ENCODE measurements at regions not wholly inside any gene's neighbourhood (a gene's known extent, or its start where the extent isn't known, plus 50 kb on each side); places are given as distances from the start of the nearest gene placed in this dataset.

DNA sequence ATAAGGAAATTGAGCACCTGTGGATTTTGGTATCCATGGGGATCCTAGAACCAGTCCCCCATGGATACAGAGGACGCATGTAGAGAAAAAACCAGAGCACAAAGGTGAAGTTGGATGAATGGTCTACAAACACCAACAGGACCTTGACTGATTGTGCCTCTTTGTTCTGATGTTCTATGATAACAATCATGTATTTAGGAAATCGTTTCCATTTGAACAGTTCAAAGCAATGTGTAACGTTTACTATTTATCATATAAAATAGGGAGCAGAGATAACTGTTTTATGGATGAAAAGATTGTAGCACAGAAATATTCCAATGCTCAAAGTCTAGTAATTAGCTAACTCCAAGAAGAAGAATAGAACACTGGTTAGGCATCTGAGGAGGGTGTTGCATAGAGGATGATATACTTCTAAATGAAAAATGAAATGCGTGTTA, 116.3 kb upstream of the FN1 start:
- TF ChIP-seq, protein P1, sequence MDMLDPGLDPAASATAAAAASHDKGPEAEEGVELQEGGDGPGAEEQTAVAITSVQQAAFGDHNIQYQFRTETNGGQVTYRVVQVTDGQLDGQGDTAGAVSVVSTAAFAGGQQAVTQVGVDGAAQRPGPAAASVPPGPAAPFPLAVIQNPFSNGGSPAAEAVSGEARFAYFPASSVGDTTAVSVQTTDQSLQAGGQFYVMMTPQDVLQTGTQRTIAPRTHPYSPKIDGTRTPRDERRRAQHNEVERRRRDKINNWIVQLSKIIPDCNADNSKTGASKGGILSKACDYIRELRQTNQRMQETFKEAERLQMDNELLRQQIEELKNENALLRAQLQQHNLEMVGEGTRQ (IDR thresholded peaks at IDR 0.05; ENCODE audit: borderline replicate concordance, low read depth, low read length) = no peak
- TF ChIP-seq, protein P2, sequence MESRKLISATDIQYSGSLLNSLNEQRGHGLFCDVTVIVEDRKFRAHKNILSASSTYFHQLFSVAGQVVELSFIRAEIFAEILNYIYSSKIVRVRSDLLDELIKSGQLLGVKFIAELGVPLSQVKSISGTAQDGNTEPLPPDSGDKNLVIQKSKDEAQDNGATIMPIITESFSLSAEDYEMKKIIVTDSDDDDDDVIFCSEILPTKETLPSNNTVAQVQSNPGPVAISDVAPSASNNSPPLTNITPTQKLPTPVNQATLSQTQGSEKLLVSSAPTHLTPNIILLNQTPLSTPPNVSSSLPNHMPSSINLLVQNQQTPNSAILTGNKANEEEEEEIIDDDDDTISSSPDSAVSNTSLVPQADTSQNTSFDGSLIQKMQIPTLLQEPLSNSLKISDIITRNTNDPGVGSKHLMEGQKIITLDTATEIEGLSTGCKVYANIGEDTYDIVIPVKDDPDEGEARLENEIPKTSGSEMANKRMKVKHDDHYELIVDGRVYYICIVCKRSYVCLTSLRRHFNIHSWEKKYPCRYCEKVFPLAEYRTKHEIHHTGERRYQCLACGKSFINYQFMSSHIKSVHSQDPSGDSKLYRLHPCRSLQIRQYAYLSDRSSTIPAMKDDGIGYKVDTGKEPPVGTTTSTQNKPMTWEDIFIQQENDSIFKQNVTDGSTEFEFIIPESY (IDR thresholded peaks at IDR 0.05) = no peak
- TF ChIP-seq SUZ12 (IDR thresholded peaks at IDR 0.05; ENCODE audit: unreplicated experiment) (no peak), CHD1 (IDR thresholded peaks at IDR 0.05; ENCODE audit: low read depth, low read length) (no peak), SMAD1 (IDR thresholded peaks at IDR 0.05; ENCODE audit: low read depth, partially characterized antibody) (no peak), POLR2A (IDR thresholded peaks at IDR 0.05; ENCODE audit: low read depth, low read length) (no peak), PAX5 (IDR thresholded peaks at IDR 0.05; ENCODE audit: borderline replicate concordance, low read depth, low read length) (no peak), ZZZ3 (IDR thresholded peaks at IDR 0.05; ENCODE audit: control insufficient read depth, insufficient read length, low read depth) (no peak)
- TF ChIP-seq, protein P3, sequence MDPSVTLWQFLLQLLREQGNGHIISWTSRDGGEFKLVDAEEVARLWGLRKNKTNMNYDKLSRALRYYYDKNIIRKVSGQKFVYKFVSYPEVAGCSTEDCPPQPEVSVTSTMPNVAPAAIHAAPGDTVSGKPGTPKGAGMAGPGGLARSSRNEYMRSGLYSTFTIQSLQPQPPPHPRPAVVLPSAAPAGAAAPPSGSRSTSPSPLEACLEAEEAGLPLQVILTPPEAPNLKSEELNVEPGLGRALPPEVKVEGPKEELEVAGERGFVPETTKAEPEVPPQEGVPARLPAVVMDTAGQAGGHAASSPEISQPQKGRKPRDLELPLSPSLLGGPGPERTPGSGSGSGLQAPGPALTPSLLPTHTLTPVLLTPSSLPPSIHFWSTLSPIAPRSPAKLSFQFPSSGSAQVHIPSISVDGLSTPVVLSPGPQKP (IDR thresholded peaks at IDR 0.05; ENCODE audit: low read depth, low read length) = no peak
- TF ChIP-seq, protein P4, sequence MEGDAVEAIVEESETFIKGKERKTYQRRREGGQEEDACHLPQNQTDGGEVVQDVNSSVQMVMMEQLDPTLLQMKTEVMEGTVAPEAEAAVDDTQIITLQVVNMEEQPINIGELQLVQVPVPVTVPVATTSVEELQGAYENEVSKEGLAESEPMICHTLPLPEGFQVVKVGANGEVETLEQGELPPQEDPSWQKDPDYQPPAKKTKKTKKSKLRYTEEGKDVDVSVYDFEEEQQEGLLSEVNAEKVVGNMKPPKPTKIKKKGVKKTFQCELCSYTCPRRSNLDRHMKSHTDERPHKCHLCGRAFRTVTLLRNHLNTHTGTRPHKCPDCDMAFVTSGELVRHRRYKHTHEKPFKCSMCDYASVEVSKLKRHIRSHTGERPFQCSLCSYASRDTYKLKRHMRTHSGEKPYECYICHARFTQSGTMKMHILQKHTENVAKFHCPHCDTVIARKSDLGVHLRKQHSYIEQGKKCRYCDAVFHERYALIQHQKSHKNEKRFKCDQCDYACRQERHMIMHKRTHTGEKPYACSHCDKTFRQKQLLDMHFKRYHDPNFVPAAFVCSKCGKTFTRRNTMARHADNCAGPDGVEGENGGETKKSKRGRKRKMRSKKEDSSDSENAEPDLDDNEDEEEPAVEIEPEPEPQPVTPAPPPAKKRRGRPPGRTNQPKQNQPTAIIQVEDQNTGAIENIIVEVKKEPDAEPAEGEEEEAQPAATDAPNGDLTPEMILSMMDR (IDR thresholded peaks at IDR 0.05 in 2 of 3, conservative IDR thresholded peaks at IDR 0.05 in 1 of 3; ENCODE audit: control insufficient read depth in 2 of 3, extremely low read depth in 1 of 3, insufficient read depth in 1 of 3, low read depth in 3 of 3, low read length in 3 of 3) = no peak
- TF ChIP-seq, protein P5, sequence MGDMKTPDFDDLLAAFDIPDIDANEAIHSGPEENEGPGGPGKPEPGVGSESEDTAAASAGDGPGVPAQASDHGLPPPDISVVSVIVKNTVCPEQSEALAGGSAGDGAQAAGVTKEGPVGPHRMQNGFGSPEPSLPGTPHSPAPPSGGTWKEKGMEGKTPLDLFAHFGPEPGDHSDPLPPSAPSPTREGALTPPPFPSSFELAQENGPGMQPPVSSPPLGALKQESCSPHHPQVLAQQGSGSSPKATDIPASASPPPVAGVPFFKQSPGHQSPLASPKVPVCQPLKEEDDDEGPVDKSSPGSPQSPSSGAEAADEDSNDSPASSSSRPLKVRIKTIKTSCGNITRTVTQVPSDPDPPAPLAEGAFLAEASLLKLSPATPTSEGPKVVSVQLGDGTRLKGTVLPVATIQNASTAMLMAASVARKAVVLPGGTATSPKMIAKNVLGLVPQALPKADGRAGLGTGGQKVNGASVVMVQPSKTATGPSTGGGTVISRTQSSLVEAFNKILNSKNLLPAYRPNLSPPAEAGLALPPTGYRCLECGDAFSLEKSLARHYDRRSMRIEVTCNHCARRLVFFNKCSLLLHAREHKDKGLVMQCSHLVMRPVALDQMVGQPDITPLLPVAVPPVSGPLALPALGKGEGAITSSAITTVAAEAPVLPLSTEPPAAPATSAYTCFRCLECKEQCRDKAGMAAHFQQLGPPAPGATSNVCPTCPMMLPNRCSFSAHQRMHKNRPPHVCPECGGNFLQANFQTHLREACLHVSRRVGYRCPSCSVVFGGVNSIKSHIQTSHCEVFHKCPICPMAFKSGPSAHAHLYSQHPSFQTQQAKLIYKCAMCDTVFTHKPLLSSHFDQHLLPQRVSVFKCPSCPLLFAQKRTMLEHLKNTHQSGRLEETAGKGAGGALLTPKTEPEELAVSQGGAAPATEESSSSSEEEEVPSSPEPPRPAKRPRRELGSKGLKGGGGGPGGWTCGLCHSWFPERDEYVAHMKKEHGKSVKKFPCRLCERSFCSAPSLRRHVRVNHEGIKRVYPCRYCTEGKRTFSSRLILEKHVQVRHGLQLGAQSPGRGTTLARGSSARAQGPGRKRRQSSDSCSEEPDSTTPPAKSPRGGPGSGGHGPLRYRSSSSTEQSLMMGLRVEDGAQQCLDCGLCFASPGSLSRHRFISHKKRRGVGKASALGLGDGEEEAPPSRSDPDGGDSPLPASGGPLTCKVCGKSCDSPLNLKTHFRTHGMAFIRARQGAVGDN (IDR thresholded peaks at IDR 0.05) = no peak
